ENCODE measurements at regions not wholly inside any gene's neighbourhood (a gene's known extent, or its start where the extent isn't known, plus 50 kb on each side); places are given as distances from the start of the nearest gene placed in this dataset.

- Histone ChIP-seq H3K9me3 (replicated peaks; ENCODE audit: low read length) (no peaks in the 10 kb centered on the region), H3K9ac (ENCODE audit: low read depth, low read length) (no peak overlapping the region), H3K4me3 (ENCODE audit: low read length) (no peak overlapping the region), H3K36me3 (ENCODE audit: insufficient read depth, low read length) (no peaks in the 10 kb centered on the region), H3K4me1 (ENCODE audit: control insufficient read depth, insufficient read depth, low read length) (peaks cover 5% of the 10 kb centered on the region), H3K4me2 (ENCODE audit: low read length) (no peak overlapping the region), H3K27me3 (ENCODE audit: control insufficient read depth, insufficient read depth, low read length) (no peaks in the 10 kb centered on the region)
These were observed 179.2 kb upstream of the ZC3H12C start for GRCh38 chr11:109914038-109914437.

- H3K4me2 ChIP-seq (ENCODE audit: low read length), result peak overlapping the region; percentile 19
- no peak overlapping the region for H3K4me3 ChIP-seq (ENCODE audit: low read length)
- H3K36me3 ChIP-seq (ENCODE audit: insufficient read depth, low read length), result no peaks in the 10 kb centered on the region
- H3K4me1 ChIP-seq (ENCODE audit: control insufficient read depth, insufficient read depth, low read length), result peaks cover 5% of the 10 kb centered on the region
- no peaks in the 10 kb centered on the region for H3K9me3 ChIP-seq (replicated peaks; ENCODE audit: low read length)
- H3K27me3 ChIP-seq (ENCODE audit: control insufficient read depth, insufficient read depth, low read length), result no peaks in the 10 kb centered on the region
- no peak overlapping the region for H3K9ac ChIP-seq (ENCODE audit: low read depth, low read length)
These were observed 178.2 kb upstream of the ZC3H12C start for GRCh38 chr11:109914809-109915653.

GRCh38 chr11:109926941-109927340 lies 166.3 kb upstream of the ZC3H12C start:
- Histone ChIP-seq H3K9me3 (replicated peaks; ENCODE audit: low read length) (no peaks in the 10 kb centered on the region), H3K4me1 (ENCODE audit: control insufficient read depth, insufficient read depth, low read length) (no peaks in the 10 kb centered on the region), H3K4me2 (ENCODE audit: low read length) (no peak overlapping the region), H3K9ac (ENCODE audit: low read depth, low read length) (no peak overlapping the region), H3K27me3 (ENCODE audit: control insufficient read depth, insufficient read depth, low read length) (no peaks in the 10 kb centered on the region), H3K36me3 (ENCODE audit: insufficient read depth, low read length) (no peaks in the 10 kb centered on the region), H3K4me3 (ENCODE audit: low read length) (no peak overlapping the region)

- no peak overlapping the region for H3K4me2 ChIP-seq (ENCODE audit: low read length)
- H3K4me3 ChIP-seq (ENCODE audit: low read length), result no peak overlapping the region
- H3K36me3 ChIP-seq (ENCODE audit: insufficient read depth, low read length), result no peaks in the 10 kb centered on the region
- no peaks in the 10 kb centered on the region for H3K4me1 ChIP-seq (ENCODE audit: control insufficient read depth, insufficient read depth, low read length)
- H3K27me3 ChIP-seq (ENCODE audit: control insufficient read depth, insufficient read depth, low read length), result no peaks in the 10 kb centered on the region
- H3K9ac ChIP-seq (ENCODE audit: low read depth, low read length), result no peak overlapping the region
- no peaks in the 10 kb centered on the region for H3K9me3 ChIP-seq (replicated peaks; ENCODE audit: low read length)
These were observed 163.9 kb upstream of the ZC3H12C start for GRCh38 chr11:109929308-109929707.

- H3K4me3 ChIP-seq (ENCODE audit: low read length), result no peak overlapping the region
- H3K4me1 ChIP-seq (ENCODE audit: control insufficient read depth, insufficient read depth, low read length), result no peaks in the 10 kb centered on the region
- no peaks in the 10 kb centered on the region for H3K9me3 ChIP-seq (replicated peaks; ENCODE audit: low read length)
- no peaks in the 10 kb centered on the region for H3K36me3 ChIP-seq (ENCODE audit: insufficient read depth, low read length)
- no peaks in the 10 kb centered on the region for H3K27me3 ChIP-seq (ENCODE audit: control insufficient read depth, insufficient read depth, low read length)
- no peak overlapping the region for H3K9ac ChIP-seq (ENCODE audit: low read depth, low read length)
- no peak overlapping the region for H3K4me2 ChIP-seq (ENCODE audit: low read length)
These were observed 160.1 kb upstream of the ZC3H12C start for GRCh38 chr11:109933126-109933525.

- H3K36me3 ChIP-seq (ENCODE audit: insufficient read depth, low read length), result no peaks in the 10 kb centered on the region
- H3K27me3 ChIP-seq (ENCODE audit: control insufficient read depth, insufficient read depth, low read length), result no peaks in the 10 kb centered on the region
- H3K9me3 ChIP-seq (replicated peaks; ENCODE audit: low read length), result no peaks in the 10 kb centered on the region
- no peak overlapping the region for H3K9ac ChIP-seq (ENCODE audit: low read depth, low read length)
- no peaks in the 10 kb centered on the region for H3K4me1 ChIP-seq (ENCODE audit: control insufficient read depth, insufficient read depth, low read length)
- no peak overlapping the region for H3K4me3 ChIP-seq (ENCODE audit: low read length)
- H3K4me2 ChIP-seq (ENCODE audit: low read length), result no peak overlapping the region
These were observed 159.0 kb upstream of the ZC3H12C start for GRCh38 chr11:109934151-109934550.

GRCh38 chr11:109936661-109937180 lies 156.5 kb upstream of the ZC3H12C start:
- Histone ChIP-seq H3K9me3 (replicated peaks; ENCODE audit: low read length) (no peaks in the 10 kb centered on the region), H3K4me2 (ENCODE audit: low read length) (no peak overlapping the region), H3K4me3 (ENCODE audit: low read length) (no peak overlapping the region), H3K9ac (ENCODE audit: low read depth, low read length) (no peak overlapping the region), H3K36me3 (ENCODE audit: insufficient read depth, low read length) (no peaks in the 10 kb centered on the region), H3K4me1 (ENCODE audit: control insufficient read depth, insufficient read depth, low read length) (no peaks in the 10 kb centered on the region), H3K27me3 (ENCODE audit: control insufficient read depth, insufficient read depth, low read length) (no peaks in the 10 kb centered on the region)

- H3K4me2 ChIP-seq (ENCODE audit: low read length), result no peak overlapping the region
- no peaks in the 10 kb centered on the region for H3K36me3 ChIP-seq (ENCODE audit: insufficient read depth, low read length)
- no peak overlapping the region for H3K4me3 ChIP-seq (ENCODE audit: low read length)
- no peaks in the 10 kb centered on the region for H3K27me3 ChIP-seq (ENCODE audit: control insufficient read depth, insufficient read depth, low read length)
- no peaks in the 10 kb centered on the region for H3K9me3 ChIP-seq (replicated peaks; ENCODE audit: low read length)
- H3K9ac ChIP-seq (ENCODE audit: low read depth, low read length), result no peak overlapping the region
- no peaks in the 10 kb centered on the region for H3K4me1 ChIP-seq (ENCODE audit: control insufficient read depth, insufficient read depth, low read length)
These were observed 155.2 kb upstream of the ZC3H12C start for GRCh38 chr11:109937968-109938367.

- H3K4me1 ChIP-seq (ENCODE audit: control insufficient read depth, insufficient read depth, low read length), result no peaks in the 10 kb centered on the region
- no peaks in the 10 kb centered on the region for H3K27me3 ChIP-seq (ENCODE audit: control insufficient read depth, insufficient read depth, low read length)
- H3K9me3 ChIP-seq (replicated peaks; ENCODE audit: low read length), result no peaks in the 10 kb centered on the region
- no peak overlapping the region for H3K4me3 ChIP-seq (ENCODE audit: low read length)
- no peaks in the 10 kb centered on the region for H3K36me3 ChIP-seq (ENCODE audit: insufficient read depth, low read length)
- H3K4me2 ChIP-seq (ENCODE audit: low read length), result no peak overlapping the region
- H3K9ac ChIP-seq (ENCODE audit: low read depth, low read length), result no peak overlapping the region
These were observed 153.9 kb upstream of the ZC3H12C start for GRCh38 chr11:109939166-109939810.

- no peak overlapping the region for H3K4me2 ChIP-seq (ENCODE audit: low read length)
- no peaks in the 10 kb centered on the region for H3K4me1 ChIP-seq (ENCODE audit: control insufficient read depth, insufficient read depth, low read length)
- H3K9me3 ChIP-seq (replicated peaks; ENCODE audit: low read length), result no peaks in the 10 kb centered on the region
- H3K36me3 ChIP-seq (ENCODE audit: insufficient read depth, low read length), result no peaks in the 10 kb centered on the region
- H3K4me3 ChIP-seq (ENCODE audit: low read length), result no peak overlapping the region
- no peak overlapping the region for H3K9ac ChIP-seq (ENCODE audit: low read depth, low read length)
- H3K27me3 ChIP-seq (ENCODE audit: control insufficient read depth, insufficient read depth, low read length), result no peaks in the 10 kb centered on the region
These were observed 152.4 kb upstream of the ZC3H12C start for GRCh38 chr11:109940816-109941215.

- Histone ChIP-seq H3K9ac (ENCODE audit: low read depth, low read length) (peak overlapping the region; percentile 58), H3K4me3 (ENCODE audit: low read length) (no peak overlapping the region), H3K27me3 (ENCODE audit: control insufficient read depth, insufficient read depth, low read length) (no peaks in the 10 kb centered on the region), H3K36me3 (ENCODE audit: insufficient read depth, low read length) (no peaks in the 10 kb centered on the region), H3K4me2 (ENCODE audit: low read length) (peak overlapping the region; percentile 54), H3K9me3 (replicated peaks; ENCODE audit: low read length) (no peaks in the 10 kb centered on the region), H3K4me1 (ENCODE audit: control insufficient read depth, insufficient read depth, low read length) (peaks cover 5% of the 10 kb centered on the region)
These were observed 147.4 kb upstream of the ZC3H12C start for GRCh38 chr11:109945626-109946321.
